NCI-H510A (cell line): ENCODE measurements at regions not wholly inside any gene's neighbourhood (a gene's known extent, or its start where the extent isn't known, plus 50 kb on each side); places are given as distances from the start of the nearest gene placed in this dataset.

Source experiments
- DNase-seq: peaks from one replicate; lab custom pipeline; 2025; lab: John Stamatoyannopoulos, UW

DNA sequence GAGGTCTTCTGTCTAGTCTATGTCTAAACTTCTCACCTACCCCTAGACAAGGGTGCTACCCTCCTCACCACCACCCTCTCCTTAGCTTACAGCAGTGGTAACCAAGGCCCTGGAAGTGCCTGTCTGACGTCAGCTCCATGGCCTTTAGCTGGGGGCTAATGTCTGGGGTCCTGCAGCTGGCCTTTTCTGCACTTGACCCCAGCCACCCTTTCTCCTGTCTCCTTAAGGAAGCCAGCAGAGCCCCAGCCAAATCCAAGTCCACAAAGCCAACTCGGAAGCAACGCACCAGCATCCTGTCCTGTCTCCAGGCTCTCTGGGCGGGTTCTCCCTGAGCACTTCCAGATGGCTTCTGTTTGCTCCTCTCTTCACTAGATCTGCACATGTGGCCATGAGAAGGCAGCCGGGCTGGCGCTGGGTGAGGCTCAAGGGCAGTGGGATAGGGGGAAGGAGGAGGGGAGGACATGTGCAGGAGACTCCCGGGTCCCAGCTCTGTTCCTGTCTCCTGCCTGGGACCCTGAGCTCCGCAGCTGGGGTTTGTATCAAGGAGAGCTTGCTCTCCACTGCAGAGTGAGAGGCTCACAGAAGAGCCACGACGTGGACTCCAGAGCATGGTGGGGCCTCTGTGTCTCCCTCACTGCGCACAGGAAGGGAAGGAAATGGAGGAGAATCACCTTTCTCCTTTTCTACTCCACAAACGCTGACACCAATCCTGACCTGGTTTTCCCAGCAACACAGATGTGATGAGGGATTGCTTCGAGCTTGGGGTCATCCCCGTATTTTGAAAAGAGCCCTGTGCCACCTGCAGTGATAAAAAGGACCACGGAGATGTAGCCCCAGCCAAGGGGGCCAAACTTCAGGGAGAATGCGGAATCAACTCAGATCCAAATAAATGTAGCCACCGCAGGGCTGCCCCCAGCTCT lies 204.2 kb downstream of the USP12 start:
- DNase-seq, result peak; percentile 6

- no peak for DNase-seq
Measured at GRCh38 chr13:26966701-26967080, 204.9 kb downstream of the USP12 start.

GRCh38 chr13:26965952-26966700 lies 205.5 kb downstream of the USP12 start:
- no peak for DNase-seq

- no peak for DNase-seq
Measured at GRCh38 chr13:26964278-26965250, 204.0 kb upstream of the GPR12 start.

- no peak for DNase-seq
Measured at GRCh38 chr13:26962671-26963070, 202.1 kb upstream of the GPR12 start.

DNA sequence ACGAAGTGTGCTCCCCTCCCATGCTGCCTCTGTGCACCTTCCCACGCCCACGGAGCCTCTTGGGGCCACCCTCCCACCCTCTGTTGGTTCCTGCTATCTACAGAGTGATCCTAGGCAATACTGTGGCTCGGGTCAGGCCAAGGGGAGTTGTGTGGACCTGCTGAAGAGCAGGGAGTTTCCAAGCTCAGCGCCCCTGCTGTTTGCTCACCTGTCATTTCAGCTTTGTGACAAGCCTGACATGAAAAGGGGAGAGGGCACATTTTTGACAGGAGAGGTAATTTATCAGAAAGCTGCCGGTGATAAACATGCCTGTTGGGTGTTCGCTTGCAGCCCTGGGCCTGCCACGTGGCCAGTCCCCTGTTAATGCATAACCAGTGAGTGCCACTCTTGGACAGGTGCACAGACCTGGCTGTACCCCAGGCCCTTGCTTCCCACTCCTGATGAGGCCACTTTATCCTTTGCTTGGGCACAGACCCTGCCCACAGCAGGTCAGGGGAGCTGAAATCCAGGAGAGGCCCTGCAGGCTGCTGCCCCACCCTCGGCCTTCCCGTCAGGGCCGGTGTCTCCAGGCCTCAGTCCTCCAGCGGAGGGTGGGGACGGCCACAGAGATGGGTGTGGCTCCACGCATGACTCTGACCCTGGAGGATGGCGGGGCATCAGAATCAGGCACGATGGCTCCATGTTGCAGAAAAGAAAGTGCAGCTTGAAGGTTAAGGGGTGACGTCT lies 201.5 kb upstream of the GPR12 start:
- DNase-seq, result no peak

DNA sequence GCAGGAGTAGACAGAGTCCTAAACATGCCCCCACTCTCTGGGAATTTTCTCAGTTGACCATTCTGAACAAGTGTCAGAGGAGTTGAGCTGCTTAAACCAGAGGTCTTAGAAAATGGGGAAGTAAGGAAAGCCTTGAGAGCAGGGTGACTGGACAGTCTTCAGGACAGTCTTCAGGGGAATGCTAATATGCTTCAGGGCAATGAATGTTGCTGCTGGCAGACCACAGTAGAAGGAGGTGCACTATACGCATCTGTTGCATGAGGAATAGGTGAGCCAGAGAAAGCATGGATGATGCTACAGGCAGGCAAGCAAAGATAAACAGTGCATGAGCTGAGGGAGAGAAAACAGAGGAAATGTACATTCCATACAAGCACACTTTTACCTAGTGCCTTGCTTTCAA lies 196.6 kb upstream of the GPR12 start:
- DNase-seq, result no peak

- DNase-seq, result no peak
Measured at GRCh38 chr13:26956522-26957142, 196.0 kb upstream of the GPR12 start.

DNA sequence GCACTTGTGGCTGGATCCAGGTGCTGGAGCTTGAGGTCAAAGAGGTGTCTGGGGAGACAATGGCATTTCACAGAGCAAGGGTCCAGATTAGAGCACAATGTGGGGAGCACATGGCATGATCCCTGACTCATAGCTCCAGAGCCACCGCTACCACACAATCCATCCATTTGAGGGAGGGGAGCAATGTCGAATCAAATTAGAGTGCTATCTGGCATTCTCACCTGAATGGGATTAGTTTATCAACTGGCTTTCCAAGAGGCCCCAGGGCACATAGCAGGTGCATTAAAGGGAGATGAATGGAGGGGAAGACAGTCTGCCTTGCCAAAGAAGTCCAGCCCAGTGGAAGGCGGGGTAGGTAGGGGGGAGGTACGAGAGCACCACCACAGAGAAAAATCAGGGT lies 194.4 kb upstream of the GPR12 start:
- no peak for DNase-seq

GRCh38 chr13:26953291-26953690 lies 192.7 kb upstream of the GPR12 start:
- DNase-seq, result no peak

GRCh38 chr13:26952551-26953143 lies 192.1 kb upstream of the GPR12 start:
- no peak for DNase-seq

DNA sequence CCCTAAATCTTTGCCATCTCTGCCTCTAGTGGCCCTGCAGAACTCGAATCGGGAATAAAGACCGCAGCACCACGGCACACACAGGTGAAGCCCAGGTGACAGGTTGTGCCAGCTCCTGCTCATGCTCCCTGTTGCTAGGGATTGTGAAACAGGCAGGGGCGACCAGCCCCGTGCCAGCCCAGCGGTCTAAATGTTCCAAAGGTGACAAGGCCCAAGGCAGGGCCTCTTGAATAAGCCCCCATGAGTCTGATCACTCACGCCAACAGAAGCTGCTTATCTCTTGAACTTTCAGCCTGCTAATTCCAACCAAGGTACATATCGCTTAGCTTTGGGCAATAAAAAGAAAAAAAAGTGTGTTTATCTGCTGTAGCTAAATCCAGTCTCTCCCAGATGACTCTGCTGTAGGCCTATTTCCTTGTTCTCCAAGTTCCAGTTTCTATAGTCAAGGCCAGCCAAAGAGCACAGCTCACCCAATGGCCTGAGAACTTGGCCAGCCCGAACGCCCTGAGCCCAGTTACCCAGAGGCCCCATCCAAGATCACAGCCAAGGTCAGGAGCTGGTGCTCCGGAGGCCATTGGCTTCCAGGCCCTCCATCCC lies 191.1 kb upstream of the GPR12 start:
- DNase-seq, result no peak

- no peak for DNase-seq
Measured at GRCh38 chr13:26950968-26951367, 190.4 kb upstream of the GPR12 start.

GRCh38 chr13:26950546-26950945 lies 190.0 kb upstream of the GPR12 start:
- no peak for DNase-seq

GRCh38 chr13:26949701-26950502 lies 189.3 kb upstream of the GPR12 start:
- no peak for DNase-seq

GRCh38 chr13:26948353-26948752 lies 187.8 kb upstream of the GPR12 start:
- no peak for DNase-seq

GRCh38 chr13:26946684-26947343 lies 186.2 kb upstream of the GPR12 start:
- peak; percentile 22 for DNase-seq

- no peak for DNase-seq
Measured at GRCh38 chr13:26943748-26944147, 183.2 kb upstream of the GPR12 start.

GRCh38 chr13:26942184-26942583 lies 181.6 kb upstream of the GPR12 start:
- no peak for DNase-seq
